ENCODE measurements at regions not wholly inside any gene's neighbourhood (a gene's known extent, or its start where the extent isn't known, plus 50 kb on each side); places are given as distances from the start of the nearest gene placed in this dataset.

DNA sequence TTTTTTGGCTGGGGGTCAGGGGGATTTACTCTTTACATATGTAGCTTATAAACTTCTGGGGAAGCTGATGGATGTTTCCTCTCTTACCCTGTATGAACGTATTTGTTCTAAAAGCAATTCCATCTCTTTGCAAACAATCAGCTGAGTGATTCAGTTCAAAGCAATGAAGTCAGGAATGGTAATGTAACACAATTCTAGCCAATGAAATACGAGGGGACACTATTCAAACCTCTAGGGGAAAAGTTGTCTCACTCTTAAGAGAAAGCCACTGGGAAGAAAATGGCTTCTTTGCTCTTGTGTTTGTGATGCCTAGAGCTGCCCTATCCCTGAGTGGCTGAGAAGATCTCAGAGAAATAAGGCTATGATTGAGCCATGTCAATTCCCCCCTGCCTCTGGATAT lies 134.8 kb upstream of the SEMA3C start:
- TF ChIP-seq POLR2A (IDR thresholded peaks at IDR 0.05; ENCODE audit: low read length), result no peak
- TF ChIP-seq JUNB (IDR thresholded peaks at IDR 0.05), result no peak
- no peak for TF ChIP-seq CTCF (IDR thresholded peaks at IDR 0.05)
- no peak for TF ChIP-seq EP300 (IDR thresholded peaks at IDR 0.05)
- TF ChIP-seq, protein P1, sequence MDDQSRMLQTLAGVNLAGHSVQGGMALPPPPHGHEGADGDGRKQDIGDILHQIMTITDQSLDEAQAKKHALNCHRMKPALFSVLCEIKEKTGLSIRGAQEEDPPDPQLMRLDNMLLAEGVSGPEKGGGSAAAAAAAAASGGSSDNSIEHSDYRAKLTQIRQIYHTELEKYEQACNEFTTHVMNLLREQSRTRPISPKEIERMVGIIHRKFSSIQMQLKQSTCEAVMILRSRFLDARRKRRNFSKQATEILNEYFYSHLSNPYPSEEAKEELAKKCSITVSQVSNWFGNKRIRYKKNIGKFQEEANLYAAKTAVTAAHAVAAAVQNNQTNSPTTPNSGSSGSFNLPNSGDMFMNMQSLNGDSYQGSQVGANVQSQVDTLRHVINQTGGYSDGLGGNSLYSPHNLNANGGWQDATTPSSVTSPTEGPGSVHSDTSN (IDR thresholded peaks at IDR 0.05), result no peak
- no peak for TF ChIP-seq REST (IDR thresholded peaks at IDR 0.05)
- TF ChIP-seq SREBF2 (IDR thresholded peaks at IDR 0.05), result no peak
- no peak for TF ChIP-seq BHLHE40 (IDR thresholded peaks at IDR 0.05; ENCODE audit: low read depth, low read length)
- no peak for TF ChIP-seq CEBPB (IDR thresholded peaks at IDR 0.05)
- TF ChIP-seq, protein P2, sequence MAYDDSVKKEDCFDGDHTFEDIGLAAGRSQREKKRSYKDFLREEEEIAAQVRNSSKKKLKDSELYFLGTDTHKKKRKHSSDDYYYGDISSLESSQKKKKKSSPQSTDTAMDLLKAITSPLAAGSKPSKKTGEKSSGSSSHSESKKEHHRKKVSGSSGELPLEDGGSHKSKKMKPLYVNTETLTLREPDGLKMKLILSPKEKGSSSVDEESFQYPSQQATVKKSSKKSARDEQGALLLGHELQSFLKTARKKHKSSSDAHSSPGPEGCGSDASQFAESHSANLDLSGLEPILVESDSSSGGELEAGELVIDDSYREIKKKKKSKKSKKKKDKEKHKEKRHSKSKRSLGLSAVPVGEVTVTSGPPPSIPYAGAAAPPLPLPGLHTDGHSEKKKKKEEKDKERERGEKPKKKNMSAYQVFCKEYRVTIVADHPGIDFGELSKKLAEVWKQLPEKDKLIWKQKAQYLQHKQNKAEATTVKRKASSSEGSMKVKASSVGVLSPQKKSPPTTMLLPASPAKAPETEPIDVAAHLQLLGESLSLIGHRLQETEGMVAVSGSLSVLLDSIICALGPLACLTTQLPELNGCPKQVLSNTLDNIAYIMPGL (CRISPR knock-in tag; IDR thresholded peaks at IDR 0.05; ENCODE audit: borderline replicate concordance), result no peak
